HFF-Myc (cell line): ENCODE measurements at regions not wholly inside any gene's neighbourhood (a gene's known extent, or its start where the extent isn't known, plus 50 kb on each side); places are given as distances from the start of the nearest gene placed in this dataset.

ENCODE experiments used
- DNase-seq: peaks from one replicate; pipeline ENCODE4 v3.0.0-alpha.2; 2011; ENCODE audit warnings: low read depth; ENCODE audit errors: extremely low read depth
- H3K4me3 ChIP-seq: replicated peaks from 2 replicates; pipeline ENCODE4 v1.5.1; 2011; ENCODE audit warnings: low read depth, mild to moderate bottlenecking, control low read depth, low read length
- CTCF ChIP-seq: IDR thresholded peaks from 2 replicates; pipeline ENCODE4 v1.5.1; 2012; ENCODE audit warnings: mild to moderate bottlenecking, low read depth, low read length, control low read depth; ENCODE audit errors: missing control alignments

GRCh38 chr13:21316376-21316775 lies 139.9 kb downstream of the MRPL57 start:
- DNase-seq: no peak
- no peak overlapping the region for H3K4me3 ChIP-seq
- TF ChIP-seq CTCF: no peak

- no peak for TF ChIP-seq CTCF
- no peak for DNase-seq
- H3K4me3 ChIP-seq: peak overlapping the region; percentile 11
These were observed 140.1 kb downstream of the ZDHHC20 start for GRCh38 chr13:21318891-21319532.

GRCh38 chr13:21319869-21320641 lies 139.0 kb downstream of the ZDHHC20 start:
- no peak for DNase-seq
- TF ChIP-seq CTCF: no peak
- no peak overlapping the region for H3K4me3 ChIP-seq

- H3K4me3 ChIP-seq: no peak overlapping the region
- TF ChIP-seq CTCF: no peak
- DNase-seq: no peak
These were observed 138.5 kb downstream of the ZDHHC20 start for GRCh38 chr13:21320642-21321034.

- H3K4me3 ChIP-seq: no peak overlapping the region
- TF ChIP-seq CTCF: no peak
- no peak for DNase-seq
These were observed 137.8 kb downstream of the ZDHHC20 start for GRCh38 chr13:21321269-21321668.

- no peak overlapping the region for H3K4me3 ChIP-seq
- no peak for DNase-seq
- TF ChIP-seq CTCF: no peak
These were observed 136.7 kb downstream of the ZDHHC20 start for GRCh38 chr13:21322327-21322965.
